Suprapubic skin (tissue), 3 donors: ENCODE measurements at regions not wholly inside any gene's neighbourhood (a gene's known extent, or its start where the extent isn't known, plus 50 kb on each side); places are given as distances from the start of the nearest gene placed in this dataset.

Source experiments
- CTCF ChIP-seq, 2 donors: fragments of 200-600 bp in 1 of 2; fragments of 450-650 bp in 1 of 2; sonication (generic) in 1 of 2; IDR thresholded peaks; one replicate each; pipeline ENCODE4 v1.5.1; 2016 to 2019; ENCODE audit warnings: antibody characterized with exemption in 2 of 2, mild to moderate bottlenecking in 1 of 2, moderate library complexity in 1 of 2
- EP300 ChIP-seq: sonication (generic); formaldehyde crosslinking; IDR thresholded peaks from one replicate; pipeline ENCODE4 v1.6.1; 2017; ENCODE audit warnings: antibody characterized with exemption
- POLR2A ChIP-seq, 2 donors: fragments of 450-650 bp; IDR thresholded peaks; one replicate each; pipeline ENCODE4 v1.6.1; 2017; ENCODE audit warnings: antibody characterized with exemption in 2 of 2, mild to moderate bottlenecking in 2 of 2, moderate library complexity in 2 of 2

GRCh38 chrX:69018416-69019072, 146.7 kb downstream of the PJA1 start:
- no peak for TF ChIP-seq CTCF (IDR thresholded peaks at IDR 0.05)
- TF ChIP-seq POLR2A (IDR thresholded peaks at IDR 0.05), result no peak
- no peak for TF ChIP-seq EP300
